HG03103 (cell line): ENCODE measurements at regions not wholly inside any gene's neighbourhood (a gene's known extent, or its start where the extent isn't known, plus 50 kb on each side); places are given as distances from the start of the nearest gene placed in this dataset.
A peak's percentile ranks its signal among the peaks of the same experiment; 100 is the strongest.
"Not testable (repeated sequence)": the region's sequence is repeated elsewhere in the genome, so short reads cannot be mapped to it uniquely, and the experiment has no call there.

ENCODE experiments used
- ATAC-seq: cut with Tn5 transposase; IDR thresholded peaks from one replicate; pipeline ENCODE4 v1.9.1; 2021; ENCODE audit warnings: low read depth; ENCODE audit not compliant: unreplicated experiment

- ATAC-seq: no peak
These were observed 364.0 kb downstream of the LMO7 start for GRCh38 chr13:76000131-76000530.

GRCh38 chr13:75996582-75996981 is 360.5 kb downstream of the LMO7 start:
- no peak for ATAC-seq

- no peak for ATAC-seq
These were observed 359.8 kb downstream of the LMO7 start for GRCh38 chr13:75995966-75996365.

- no peak for ATAC-seq
These were observed 357.7 kb downstream of the LMO7 start for GRCh38 chr13:75993823-75994222.

GRCh38 chr13:75993241-75993640 is 357.1 kb downstream of the LMO7 start:
- no peak for ATAC-seq

- peak; percentile 99 for ATAC-seq
These were observed 350.7 kb downstream of the LMO7 start for GRCh38 chr13:75986818-75987217.

GRCh38 chr13:75985132-75985531 is 349.0 kb downstream of the LMO7 start:
- no peak for ATAC-seq

- no peak for ATAC-seq
These were observed 342.7 kb downstream of the LMO7 start for GRCh38 chr13:75978818-75979217.

GRCh38 chr13:75968103-75968838 is 332.1 kb downstream of the LMO7 start:
- ATAC-seq: no peak

- no peak for ATAC-seq
These were observed 327.2 kb downstream of the LMO7 start for GRCh38 chr13:75963302-75963701.

GRCh38 chr13:75961911-75962310 is 325.8 kb downstream of the LMO7 start:
- ATAC-seq: no peak

- ATAC-seq: peak; percentile 97
These were observed 324.4 kb downstream of the LMO7 start for GRCh38 chr13:75960538-75960994.

GRCh38 chr13:75959861-75960481 is 323.8 kb downstream of the LMO7 start:
- ATAC-seq: peak; percentile 6

- ATAC-seq: not testable (repeated sequence)
These were observed 317.5 kb downstream of the LMO7 start for GRCh38 chr13:75953589-75953988.

- no peak for ATAC-seq
These were observed 311.3 kb downstream of the LMO7 start for GRCh38 chr13:75947448-75947847.

- ATAC-seq: no peak
These were observed 310.6 kb downstream of the LMO7 start for GRCh38 chr13:75946536-75947284.

- ATAC-seq: no peak
These were observed 309.8 kb downstream of the LMO7 start for GRCh38 chr13:75945841-75946482.

- no peak for ATAC-seq
These were observed 302.9 kb downstream of the LMO7 start for GRCh38 chr13:75938811-75939560.

GRCh38 chr13:75936791-75937190 is 300.7 kb downstream of the LMO7 start:
- no peak for ATAC-seq

- no peak for ATAC-seq
These were observed 299.7 kb downstream of the LMO7 start for GRCh38 chr13:75935805-75936204.
